ENCODE measurements at regions not wholly inside any gene's neighbourhood (a gene's known extent, or its start where the extent isn't known, plus 50 kb on each side); places are given as distances from the start of the nearest gene placed in this dataset.
A peak's percentile ranks its signal among the peaks of the same experiment; 100 is the strongest.

DNA sequence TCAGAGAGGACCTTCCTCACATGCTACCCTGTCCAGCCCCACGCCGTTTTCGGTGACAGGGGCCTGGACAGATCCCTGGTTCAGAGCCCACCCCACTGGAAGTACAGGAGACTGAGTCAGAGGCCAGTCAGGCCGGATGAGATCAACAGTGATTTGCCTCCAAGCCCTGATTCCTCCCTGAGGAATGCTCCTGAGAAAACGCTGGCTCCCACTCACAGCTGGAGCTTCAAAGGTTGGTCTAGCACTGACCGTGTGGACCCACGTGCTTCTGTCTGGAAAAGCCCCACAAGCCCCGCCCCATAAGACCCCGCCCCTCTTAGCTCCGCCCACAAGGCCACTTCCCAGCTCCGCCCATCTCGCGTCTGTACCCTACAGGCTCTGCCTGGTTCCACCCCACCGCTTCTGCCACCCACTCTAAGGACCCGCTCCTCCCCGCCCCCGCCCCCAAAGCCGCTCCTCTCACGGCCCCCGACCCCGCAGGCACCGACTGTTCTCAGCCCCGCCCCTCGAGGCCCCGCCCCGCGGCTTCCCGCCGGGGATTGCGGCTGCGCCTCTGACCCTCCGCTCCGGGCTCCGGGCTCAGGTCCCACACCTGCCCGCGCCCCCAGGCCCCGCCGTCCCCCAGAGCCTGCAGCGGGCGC, 64.9 kb upstream of the BHLHE23 start:
- DNase-seq (ENCODE audit: low read depth in 2 of 2) = peak in 1 of 2 donors; percentile 33

DNA sequence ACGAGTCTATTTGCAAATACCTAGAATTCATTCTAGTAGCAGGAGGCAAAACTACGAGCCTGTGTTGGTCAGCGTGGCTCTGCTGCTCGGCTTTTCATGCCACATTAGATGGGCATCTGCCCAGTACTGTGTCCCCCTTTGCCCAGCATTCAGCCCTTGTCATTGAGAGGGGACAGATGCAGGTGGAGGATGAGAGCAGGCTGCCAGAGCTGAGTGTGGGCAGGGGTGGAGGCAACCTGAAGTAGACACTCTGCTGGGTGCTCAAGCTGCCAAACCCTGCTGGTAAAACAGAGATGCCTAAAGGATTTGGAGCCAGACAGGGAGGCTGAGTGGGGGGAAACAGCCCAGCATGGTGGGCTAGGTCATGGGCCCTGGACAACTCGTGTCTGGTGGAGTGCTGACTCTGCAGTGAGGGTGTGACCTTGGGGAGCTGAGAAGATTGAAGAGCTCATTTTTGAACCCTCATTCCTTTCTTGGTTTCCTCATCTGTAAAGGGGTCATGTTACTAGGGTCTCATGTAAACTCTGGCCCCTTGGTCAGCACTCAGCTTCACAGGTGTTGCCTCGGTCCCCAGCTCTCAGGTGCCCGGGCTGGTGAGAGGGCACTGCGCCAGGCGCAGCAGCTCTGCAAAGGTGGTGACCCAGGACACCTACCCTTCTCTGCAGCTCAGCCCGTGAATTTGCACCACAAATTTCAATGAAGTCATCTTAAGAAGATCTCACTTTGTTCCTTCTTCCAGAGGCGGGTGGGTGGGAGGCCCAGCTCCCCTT, 64.2 kb upstream of the BHLHE23 start:
- DNase-seq (ENCODE audit: low read depth in 2 of 2) = no peak

GRCh38 chr20:63070301-63070625, 63.5 kb upstream of the BHLHE23 start:
- no peak for DNase-seq (ENCODE audit: low read depth in 2 of 2)

DNA sequence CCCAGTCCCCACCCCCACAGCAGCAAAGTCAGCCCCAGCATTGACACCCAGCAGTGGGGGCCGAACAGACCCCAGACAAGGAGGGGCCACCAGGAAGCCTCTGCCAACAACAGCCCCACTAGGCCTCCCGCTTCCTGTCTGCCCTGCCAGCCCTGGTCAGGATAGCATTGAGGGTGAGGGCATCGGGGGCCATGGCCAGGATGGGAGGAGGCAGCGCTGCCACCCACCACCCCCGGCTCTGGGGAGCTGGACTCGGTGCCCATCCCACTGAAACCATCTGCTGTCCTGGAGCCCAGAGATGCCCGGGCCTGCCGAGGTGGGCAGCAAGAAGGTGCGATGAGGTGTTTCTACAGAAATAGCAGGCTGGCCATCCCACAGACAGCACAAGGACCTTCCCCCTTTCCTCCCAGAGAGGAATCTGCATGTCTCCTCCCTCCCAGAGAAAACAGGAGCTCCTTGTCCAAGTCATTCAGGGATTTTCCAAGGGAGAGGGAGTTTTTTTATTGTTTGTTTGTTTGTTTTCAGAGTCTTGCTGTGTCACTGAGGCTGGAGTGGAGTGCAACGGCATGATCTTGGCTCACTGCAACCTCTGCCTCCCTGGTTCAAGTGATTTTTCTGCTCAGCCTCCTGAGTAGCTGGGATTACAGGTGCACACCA, 62.1 kb upstream of the BHLHE23 start:
- DNase-seq (ENCODE audit: low read depth in 2 of 2) = no peak

- no peak for DNase-seq (ENCODE audit: low read depth in 2 of 2)
Measured at GRCh38 chr20:63067721-63068560, 61.2 kb upstream of the BHLHE23 start.

GRCh38 chr20:63067266-63067635, 60.5 kb upstream of the BHLHE23 start:
- DNase-seq (ENCODE audit: low read depth in 2 of 2) = no peak

DNA sequence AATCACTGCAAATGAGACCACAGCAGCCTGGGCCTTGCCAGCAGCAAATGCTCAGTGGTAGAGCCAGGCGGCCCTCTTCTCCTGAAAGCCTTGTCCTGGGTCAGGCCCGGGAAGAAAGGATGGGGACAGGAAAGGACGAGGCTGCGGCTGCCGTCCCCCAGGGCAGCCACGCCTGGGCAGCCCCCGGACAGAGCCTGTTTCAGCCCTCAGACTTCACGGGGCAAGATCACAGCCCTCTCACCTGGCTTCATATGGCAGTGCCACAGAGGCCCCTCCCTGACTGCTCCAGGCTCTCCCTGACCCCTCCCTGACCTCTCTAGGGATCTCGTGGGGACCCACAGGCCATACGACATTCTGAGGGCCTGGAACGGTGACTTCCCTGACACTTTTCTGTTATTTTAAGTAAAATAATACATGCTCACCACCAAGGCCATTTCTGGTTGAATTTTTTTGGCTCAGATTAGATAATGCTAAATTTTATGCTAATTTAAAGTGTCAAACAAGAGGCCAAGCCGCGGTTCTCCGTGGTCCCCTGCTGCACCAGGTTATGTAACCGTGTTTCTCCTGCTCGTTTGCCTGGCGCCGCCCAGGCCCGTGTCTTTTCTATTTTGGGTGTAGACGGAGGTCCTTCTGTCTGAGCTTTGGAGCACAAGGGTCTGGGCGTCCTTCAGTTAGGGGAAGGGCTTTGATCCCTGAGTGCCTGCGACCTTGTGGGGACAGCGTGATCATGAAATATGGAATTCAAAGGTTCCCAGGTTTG, 59.9 kb upstream of the BHLHE23 start:
- DNase-seq (ENCODE audit: low read depth in 2 of 2) = no peak

- no peak for DNase-seq (ENCODE audit: low read depth in 2 of 2)
Measured at GRCh38 chr20:63065911-63066310, 59.1 kb upstream of the BHLHE23 start.

DNA sequence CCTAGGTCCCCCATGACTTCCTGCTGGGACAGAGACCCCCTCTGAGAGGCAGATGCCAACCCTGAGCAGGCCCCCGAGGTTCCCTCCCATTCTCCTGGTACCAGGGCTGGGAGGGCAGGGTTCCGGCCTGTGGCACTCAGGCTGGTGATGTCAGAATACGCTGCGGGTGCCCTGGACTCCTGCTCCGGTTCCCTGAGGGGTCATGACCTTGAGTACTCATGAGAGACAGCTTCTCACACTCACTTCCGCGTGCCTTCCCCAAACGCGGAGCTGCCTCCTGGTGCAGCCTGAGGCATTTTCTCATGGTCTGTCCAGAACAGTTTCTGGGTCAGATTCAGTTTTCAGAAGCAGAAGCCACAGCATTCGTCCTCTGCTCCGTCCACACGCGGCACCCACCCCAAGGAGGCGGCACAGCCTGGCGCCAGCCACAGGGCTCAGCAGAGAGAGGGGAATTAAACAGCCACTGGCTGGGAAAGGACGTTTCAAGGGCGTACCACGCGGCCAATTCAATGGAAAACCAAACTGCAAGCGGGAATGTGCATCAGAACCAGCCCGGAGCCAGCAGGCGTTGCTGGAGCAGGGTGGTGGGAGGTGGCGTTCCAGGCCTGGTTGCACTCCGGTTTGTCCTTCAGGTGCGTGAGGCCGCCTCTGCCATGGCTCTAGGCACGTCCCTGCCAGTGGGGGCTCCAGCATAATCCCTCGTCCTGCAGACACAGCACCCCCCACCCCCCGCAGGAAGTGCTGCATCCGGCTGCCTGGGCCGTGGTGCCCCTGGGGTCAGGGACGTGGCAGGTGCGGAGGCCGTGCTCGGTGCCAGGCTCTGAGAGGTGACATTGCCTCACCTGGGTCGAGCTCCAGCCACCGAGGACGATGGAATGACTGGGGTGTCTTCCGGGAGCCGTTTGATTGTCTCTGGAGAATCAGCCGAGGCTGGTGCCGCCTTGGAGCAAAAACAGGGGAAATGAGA, 58.3 kb upstream of the BHLHE23 start:
- no peak for DNase-seq (ENCODE audit: low read depth in 2 of 2)

GRCh38 chr20:63064310-63064709, 57.5 kb upstream of the BHLHE23 start:
- DNase-seq (ENCODE audit: low read depth in 2 of 2) = no peak

DNA sequence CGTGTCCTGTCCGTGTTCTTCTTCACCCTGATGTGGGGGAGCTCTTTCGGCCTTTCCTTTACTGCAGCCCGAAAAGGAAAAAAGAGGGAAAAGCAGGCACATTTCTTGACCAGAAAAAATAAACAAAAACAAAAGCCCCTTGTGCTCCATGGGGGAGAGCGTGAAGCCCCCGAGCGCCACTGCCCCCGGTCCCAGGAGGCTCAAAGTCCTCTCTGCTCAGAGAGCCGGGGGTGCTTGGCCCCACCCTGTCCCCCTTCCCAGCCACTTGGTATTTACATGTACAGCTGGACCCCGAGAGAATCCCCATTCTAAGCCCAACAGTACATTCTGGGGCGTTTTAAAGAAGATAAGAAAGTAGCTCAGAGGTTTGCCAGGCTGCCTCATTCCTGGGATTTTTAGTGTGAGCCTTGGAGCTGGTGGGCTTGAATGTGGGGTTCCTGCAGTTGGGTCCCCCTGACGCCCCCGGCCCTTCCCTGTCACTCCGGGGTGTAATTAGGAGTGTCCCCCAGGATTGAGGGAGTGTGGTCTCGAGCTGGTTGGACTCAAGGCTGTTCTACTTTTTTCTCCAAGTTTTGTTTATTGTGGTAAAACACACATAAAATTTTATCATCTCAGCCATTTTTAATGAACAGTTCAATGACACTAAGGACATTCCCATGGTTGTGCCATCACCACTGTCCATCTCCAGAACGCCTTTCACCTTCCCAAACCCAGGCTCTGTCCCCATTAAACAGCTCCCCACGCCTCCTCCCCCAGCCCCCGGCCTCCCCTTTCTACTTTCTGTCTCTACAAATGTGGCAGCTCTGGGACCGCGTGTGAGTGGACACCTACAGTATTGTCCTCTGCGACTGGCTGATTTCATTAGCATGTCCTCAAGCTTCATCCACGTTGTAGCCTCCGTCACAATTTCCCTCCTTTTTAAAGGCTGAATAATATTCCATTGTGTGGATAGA, 55.7 kb upstream of the BHLHE23 start:
- no peak for DNase-seq (ENCODE audit: low read depth in 2 of 2)

DNA sequence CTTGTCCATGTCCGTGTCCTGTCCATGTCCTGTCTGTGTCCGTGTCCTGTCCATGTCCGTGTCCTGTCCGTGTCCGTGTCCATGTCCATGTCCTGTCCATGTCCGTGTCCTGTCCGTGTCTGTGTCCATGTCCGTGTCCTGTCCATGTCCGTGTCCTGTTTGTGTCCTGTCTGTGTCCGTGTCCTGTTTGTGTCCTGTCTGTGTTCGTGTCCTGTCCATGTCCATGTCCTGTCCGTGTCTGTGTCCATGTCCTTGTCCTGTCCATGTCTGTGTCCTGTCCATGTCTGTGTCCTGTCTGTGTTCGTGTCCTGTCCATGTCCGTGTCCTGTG, 55.0 kb upstream of the BHLHE23 start:
- no peak for DNase-seq (ENCODE audit: low read depth in 2 of 2)

GRCh38 chr20:63061051-63061770, 54.4 kb upstream of the BHLHE23 start:
- DNase-seq (ENCODE audit: low read depth in 2 of 2) = no peak

- DNase-seq (ENCODE audit: low read depth in 2 of 2) = no peak
Measured at GRCh38 chr20:63060057-63060991, 53.6 kb upstream of the BHLHE23 start.

- no peak for DNase-seq (ENCODE audit: low read depth in 2 of 2)
Measured at GRCh38 chr20:63059684-63060056, 52.9 kb upstream of the BHLHE23 start.

GRCh38 chr20:63058696-63059335, 52.1 kb upstream of the BHLHE23 start:
- no peak for DNase-seq (ENCODE audit: low read depth in 2 of 2)
